GM21423 (cell line): ENCODE measurements at regions not wholly inside any gene's neighbourhood (a gene's known extent, or its start where the extent isn't known, plus 50 kb on each side); places are given as distances from the start of the nearest gene placed in this dataset.

Experiments
- ATAC-seq: cut with Tn5 transposase; IDR thresholded peaks from one replicate; pipeline ENCODE4 v1.9.1; 2021; ENCODE audit warnings: mild to moderate bottlenecking, moderate library complexity; ENCODE audit not compliant: unreplicated experiment

DNA sequence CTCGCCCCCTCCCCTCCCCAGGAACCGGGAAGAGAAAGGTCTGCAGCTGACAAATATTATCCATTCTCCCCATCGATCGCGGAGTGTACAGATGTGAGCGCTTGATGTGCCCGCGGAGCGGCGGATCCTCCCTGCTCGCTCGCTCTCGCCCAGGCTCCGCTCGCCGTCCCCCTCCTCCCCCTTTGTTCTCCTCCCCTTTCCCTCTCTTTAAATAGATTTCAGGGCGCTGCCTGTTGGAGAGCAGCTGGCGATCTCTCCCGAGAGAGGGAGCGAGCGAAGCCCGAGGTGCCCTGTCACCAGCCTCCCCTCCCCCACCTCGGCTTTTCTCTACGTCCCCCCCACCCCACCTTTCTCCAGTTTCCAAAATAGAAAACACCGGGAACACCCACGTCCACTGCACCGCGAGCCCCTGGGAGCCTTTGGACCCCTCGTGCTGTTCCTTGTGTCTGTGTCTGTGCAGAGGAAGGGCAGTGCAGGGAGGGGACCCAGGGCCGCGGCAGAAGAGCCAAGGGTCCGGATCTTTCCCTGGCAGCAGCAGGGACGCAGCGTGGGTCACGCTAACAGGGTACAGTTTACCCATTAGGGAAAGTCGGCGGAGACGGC lies 56.6 kb upstream of the BCOR start:
- no peak for ATAC-seq

DNA sequence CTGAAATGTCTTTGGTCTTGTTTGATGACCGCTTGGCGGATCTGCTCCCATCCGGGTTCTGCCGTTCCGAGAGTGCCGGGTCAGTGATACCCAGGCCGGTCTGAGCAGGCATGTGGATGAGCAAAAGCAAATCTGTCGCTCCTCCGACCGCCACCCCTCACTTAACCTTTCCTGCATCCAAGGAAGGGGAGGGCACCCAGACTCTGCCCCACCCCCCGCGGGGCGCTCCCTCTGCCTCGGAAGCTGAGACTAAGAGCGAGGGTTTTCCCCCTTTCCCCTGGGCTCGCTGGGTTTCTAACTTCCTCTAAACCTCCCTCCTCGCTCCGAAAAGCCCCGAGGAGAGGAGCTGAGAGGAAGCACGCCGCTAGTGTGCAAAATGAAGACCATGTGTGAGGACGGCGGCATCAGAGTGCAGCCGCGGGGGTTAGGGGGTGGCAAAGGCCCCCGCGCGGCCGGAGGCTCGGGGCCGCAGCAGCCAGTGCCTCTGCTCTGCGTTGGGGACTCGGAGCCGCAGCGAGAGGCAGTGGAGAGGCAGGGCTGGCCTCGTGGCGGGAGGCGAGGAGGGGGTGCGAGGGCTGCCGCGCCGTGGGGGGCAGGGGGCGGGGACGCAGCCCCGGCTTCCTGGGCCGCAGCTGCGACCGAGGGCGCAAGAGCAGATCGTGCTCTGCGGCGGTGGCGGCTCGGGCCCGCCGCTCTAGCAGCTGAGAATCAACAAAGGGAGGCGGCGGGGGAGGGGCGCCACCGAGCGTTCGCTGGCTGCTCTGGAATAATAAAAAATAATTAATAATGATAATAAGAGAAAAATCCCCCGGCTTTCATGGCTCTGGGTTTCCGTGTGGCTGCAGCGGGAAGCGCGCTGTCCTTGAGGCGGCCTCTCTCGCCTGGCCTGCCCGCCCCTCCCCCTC lies 55.8 kb upstream of the BCOR start:
- ATAC-seq: peak; percentile 56

DNA sequence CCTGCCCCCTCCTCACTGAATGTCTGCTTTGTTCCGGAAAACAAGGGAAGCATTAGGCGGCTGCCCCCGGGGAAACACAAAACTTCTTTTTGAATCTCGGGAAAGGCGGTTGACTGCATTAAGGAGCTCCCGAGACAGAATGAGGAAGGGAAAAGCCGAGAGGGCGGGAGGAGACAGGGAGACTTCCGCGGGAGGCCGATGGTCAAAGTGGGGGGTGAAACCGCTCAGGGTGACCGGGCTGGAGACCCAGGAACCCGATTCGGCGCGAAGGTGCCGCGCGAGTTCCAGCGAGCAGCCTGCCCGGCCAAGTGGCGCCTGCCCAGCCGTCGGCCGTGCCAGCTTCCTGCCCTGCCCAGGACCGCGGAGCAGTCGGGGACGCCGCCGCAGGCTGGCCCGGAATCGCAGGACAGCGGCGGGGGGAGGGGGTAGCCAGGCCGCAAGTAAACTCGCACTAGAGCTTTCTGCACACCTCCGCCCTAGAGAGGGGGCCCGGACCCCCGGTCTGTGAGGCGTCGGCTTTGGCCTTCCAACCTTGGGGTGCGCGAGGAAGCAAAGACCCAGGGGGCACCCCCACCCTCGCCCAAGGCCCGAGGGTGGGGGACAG lies 55.1 kb upstream of the BCOR start:
- ATAC-seq: peak; percentile 4

DNA sequence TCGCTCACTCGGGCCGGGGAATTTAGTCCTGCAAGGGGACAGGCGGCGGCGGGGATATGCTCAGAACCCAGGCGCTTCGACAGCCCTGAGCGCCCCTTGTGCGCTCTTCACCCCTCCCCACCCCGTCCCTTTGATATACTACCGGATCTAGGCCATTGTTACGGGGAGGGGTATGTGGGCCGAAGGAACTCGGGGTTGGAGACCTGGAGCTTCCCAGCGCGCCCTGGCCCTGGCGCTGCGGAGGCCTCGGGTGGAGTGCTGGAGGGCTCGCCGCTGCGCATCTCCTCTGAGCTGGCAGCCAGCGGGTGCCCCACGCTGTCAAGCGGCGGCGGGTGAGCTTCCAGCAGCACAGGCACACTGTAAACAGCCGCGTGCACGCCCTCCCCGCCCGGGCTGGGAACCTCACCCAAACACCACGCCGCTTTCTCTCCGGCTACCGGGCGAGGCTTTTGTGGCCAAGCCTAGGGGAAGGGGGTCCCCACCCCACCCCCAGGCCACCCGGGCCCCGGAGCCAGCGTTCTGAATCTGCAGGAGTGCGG lies 54.5 kb upstream of the BCOR start:
- ATAC-seq: no peak

DNA sequence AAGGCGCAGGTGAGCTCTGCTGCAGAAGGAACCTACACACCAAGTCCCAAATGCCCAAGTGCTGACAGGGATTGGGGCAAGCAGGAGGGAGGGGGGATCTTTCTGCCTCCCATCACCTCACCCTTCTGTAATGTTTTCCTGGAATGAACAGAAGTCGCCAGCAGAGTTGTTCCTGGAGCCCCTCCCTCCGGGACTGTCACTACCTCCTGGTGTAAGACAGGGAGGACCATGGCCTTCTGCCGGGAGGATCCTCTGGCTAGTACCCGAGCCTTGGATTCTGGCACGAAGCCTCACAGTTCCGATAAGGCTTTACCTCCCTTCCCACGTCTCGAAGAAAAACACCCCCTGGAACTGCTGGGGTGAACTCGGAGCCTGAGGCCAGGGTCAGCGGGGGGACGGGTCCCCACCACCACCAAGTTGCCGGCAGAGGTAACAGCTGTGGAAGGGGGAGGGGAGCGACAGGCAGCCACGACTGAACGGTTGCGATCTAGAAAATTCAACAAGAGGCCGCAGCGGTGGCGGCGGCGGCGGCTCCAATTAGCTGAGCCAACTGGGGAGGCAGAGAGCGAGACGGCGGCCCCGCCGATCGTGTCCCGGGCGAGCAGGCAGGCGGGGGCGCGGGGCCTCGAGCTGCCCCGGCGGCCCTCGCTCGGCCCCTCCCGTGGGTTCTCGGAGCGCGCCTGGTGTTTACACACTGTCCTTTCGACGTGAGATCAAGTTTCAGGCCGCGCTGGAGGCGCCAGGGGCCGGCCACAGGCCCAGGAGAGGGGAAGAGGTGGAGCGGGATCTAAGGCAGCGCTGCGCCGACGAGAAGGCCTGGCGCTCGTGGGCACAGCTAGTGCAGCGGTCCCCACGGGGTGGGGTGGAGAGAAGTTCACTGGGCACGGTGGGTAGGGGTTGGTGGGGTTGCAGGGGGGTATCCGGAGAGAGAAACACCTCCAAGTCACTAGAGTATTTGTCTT lies 53.7 kb upstream of the BCOR start:
- no peak for ATAC-seq

DNA sequence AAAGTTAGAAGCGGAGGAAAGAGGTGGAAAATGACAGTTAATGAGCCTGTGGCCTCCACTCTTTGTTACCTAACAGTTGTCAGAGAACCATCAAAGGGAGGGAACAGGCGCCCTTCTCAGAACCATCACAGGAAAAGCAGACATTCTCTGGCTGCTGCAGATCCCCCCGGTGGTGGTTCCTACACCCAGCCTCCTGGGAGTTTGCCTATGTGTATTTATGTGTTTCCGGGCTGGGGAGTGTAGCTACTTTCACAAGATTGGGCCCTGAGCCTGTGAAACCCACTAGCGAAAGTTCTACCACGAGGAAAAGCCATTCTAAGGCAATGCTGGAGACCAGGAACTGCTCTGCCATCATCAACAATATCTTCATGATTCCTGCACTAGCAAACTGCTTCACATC lies 52.7 kb upstream of the BCOR start:
- no peak for ATAC-seq

DNA sequence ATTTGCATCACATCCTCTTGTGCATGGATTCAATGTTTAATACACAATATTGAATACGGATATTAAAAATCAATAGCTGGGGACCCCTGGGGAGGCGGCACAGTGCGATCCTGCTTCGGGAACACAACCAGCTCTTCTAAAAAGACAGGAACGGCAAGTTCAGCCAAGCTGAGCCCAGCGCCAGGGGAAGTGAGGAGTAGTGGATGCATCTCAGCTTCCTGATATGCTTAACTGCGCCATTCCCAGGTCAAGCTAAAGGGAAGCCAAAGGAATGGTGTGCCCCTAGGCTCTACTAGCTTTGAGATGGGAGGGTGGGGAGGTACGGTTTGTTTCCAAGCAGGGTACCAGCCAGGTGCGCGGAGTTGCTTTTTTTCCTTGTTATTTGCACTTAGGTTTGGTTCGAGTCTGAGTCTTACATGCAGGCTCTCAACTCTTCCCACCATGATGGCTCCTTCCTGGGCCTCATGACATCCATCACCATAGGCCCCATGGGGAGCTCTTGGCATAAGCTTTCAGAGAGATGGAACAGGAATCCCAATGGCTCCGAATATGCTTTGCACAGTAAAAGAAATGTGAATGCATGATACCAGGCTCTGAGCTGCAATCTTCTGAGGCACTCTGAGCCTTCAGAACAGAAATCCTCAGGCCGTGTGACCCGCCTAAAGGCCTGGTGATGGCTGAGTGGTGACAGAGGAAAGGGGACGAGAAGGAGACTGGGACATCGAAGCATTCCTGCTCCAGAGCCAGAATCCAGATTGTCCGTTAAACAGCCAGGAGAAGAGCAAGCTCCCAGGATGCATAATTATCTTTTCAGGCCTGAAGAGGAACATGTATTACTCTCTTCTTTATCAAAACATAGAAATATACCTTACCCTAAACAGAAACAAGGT lies 51.8 kb upstream of the BCOR start:
- no peak for ATAC-seq

DNA sequence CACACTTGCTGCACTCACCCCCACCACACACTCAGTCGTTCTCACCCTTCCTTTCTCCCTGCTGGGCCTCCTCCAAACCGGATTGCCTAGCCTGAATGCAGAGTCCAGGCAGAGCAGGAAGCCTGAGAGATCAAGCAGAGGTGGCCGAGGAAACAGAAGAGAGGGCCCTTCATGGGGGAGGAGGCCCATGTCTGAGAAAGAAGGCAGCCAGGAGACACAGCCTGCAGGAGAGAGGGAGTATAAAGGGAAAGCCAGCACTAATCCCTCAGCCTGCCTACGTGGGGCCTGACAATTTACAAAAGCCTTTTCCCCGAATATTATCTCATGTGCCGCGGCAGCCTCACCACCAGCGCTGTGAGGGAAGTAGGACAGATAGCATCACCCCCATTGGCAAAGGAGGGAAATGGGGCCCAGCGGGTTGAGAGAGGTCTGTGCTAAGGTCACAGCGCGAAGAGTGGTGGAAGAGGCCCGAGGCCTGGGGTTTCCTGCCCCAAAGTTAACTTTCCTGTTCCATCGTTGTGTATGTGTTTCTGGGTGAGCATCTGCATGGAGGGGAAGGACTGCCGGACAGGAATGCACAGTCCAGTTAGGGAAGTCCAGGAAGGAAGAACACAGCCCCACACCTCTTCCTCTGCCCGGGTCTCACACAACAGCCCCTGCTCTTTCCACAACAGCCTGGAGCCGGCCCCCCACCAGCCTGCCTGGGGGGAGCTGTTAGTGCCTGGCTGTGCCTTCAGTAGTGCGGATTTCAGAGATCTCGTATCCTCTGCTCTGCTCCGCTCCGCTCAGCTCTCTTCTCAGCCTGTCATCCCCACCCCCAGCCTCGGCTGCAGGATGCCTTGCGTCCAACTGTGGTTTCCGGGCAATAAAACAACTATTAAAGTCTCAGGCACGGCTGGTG lies 50.9 kb upstream of the BCOR start:
- ATAC-seq: no peak

DNA sequence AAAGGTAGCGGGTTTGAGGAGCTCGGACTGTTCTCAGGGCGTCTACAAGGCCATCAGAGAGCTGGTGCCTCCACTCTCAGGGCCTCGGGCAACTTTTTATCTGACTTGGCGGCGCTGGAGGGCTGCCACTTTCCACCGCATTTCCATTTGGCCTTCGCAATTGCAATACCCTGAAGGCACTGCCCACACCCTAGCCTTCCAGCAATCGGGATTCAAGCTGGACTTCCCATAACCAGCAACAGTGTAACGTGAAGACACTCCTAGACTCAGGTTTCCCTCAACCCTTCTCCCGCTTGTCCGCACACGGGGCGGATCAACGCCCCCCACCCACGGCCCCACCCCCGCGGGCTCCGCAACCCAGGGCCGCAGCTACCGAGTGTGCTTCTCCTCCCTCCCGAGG lies 50.2 kb upstream of the BCOR start:
- no peak for ATAC-seq
